Neural cell (in vitro differentiated cells): ENCODE measurements at regions not wholly inside any gene's neighbourhood (a gene's known extent, or its start where the extent isn't known, plus 50 kb on each side); places are given as distances from the start of the nearest gene placed in this dataset.

Experiments
- H2AFZ ChIP-seq: fragments of 200-600, 300-800 bp; sonication (generic), shearing (Covaris generic); 2 replicates; pipeline ENCODE4 v1.6.0; 2014; ENCODE audit warnings: low read depth, mild to moderate bottlenecking, antibody characterized with exemption, low read length, moderate library complexity
- H3F3A ChIP-seq: fragments of 200-600 bp; shearing (Covaris generic); 2 replicates; pipeline ENCODE4 v1.6.1; 2016; ENCODE audit warnings: mild to moderate bottlenecking, moderate library complexity, mixed read lengths, antibody characterized with exemption, low read length; ENCODE audit not compliant: insufficient read depth, poor library complexity, severe bottlenecking
- H3K27ac ChIP-seq: fragments of 200-600, 300-800 bp; sonication (generic), shearing (Covaris generic); 2 replicates; pipeline ENCODE4 v1.5.1; 2014; ENCODE audit warnings: mild to moderate bottlenecking, low read length, moderate library complexity
- H3K27me3 ChIP-seq: fragments of 300-800, 200-600 bp; sonication (generic), shearing (Covaris generic); 2 replicates; pipeline ENCODE4 v1.6.0; 2014; ENCODE audit warnings: mild to moderate bottlenecking, low read depth, low read length, moderate library complexity; ENCODE audit not compliant: insufficient read depth
- H3K36me3 ChIP-seq: fragments of 300-800, 200-600 bp; sonication (generic), shearing (Covaris generic); 2 replicates; pipeline ENCODE4 v1.5.1; 2014; ENCODE audit warnings: mild to moderate bottlenecking, antibody characterized with exemption, low read length, moderate library complexity; ENCODE audit not compliant: insufficient read depth
- H3K4me2 ChIP-seq: fragments of 300-800, 200-600 bp; sonication (generic), shearing (Covaris generic); 2 replicates; pipeline ENCODE4 v1.6.0; 2014; ENCODE audit warnings: mild to moderate bottlenecking, low read length
- H3K4me3 ChIP-seq: fragments of 300-800, 200-600 bp; sonication (generic), shearing (Covaris generic); 2 replicates; pipeline ENCODE4 v1.5.1; 2014; ENCODE audit warnings: mild to moderate bottlenecking, low read length, moderate library complexity
- H3K79me2 ChIP-seq: fragments of 200-600 bp; shearing (Covaris generic); replicated peaks from 2 replicates; pipeline ENCODE4 v1.6.0; 2014; ENCODE audit warnings: mild to moderate bottlenecking, low read length, moderate library complexity; ENCODE audit not compliant: insufficient read depth
- H3K9ac ChIP-seq: fragments of 300-800, 200-600 bp; sonication (generic), shearing (Covaris generic); 2 replicates; pipeline ENCODE4 v1.6.1; 2016; ENCODE audit warnings: mild to moderate bottlenecking, low read length, mixed read lengths
- H3K9me2 ChIP-seq: fragments of 200-600 bp; shearing (Covaris generic); 2 replicates; pipeline ENCODE4 v1.6.1; 2016; ENCODE audit warnings: mild to moderate bottlenecking, low read length, mixed read lengths; ENCODE audit not compliant: insufficient read depth
- H3K9me3 ChIP-seq: fragments of 200-600, 300-800 bp; sonication (generic), shearing (Covaris generic); 2 replicates; pipeline ENCODE4 v1.6.1; 2016; ENCODE audit warnings: mild to moderate bottlenecking, mixed run types, low read length, moderate library complexity, mixed read lengths
- H4K20me1 ChIP-seq: fragments of 200-600 bp; shearing (Covaris generic); 2 replicates; pipeline ENCODE4 v1.6.1; 2016; ENCODE audit warnings: mild to moderate bottlenecking, mixed run types; ENCODE audit not compliant: insufficient read depth
- CTCF ChIP-seq: fragments of 450-650 bp; IDR thresholded peaks from 2 replicates; pipeline ENCODE4 v1.5.1; 2014; ENCODE audit warnings: antibody characterized with exemption, mild to moderate bottlenecking, moderate library complexity; ENCODE audit not compliant: poor library complexity, severe bottlenecking
- EP300 ChIP-seq: fragments of 450-650 bp; conservative IDR thresholded peaks from 2 replicates; pipeline ENCODE4 v1.6.1; 2014; ENCODE audit warnings: antibody characterized with exemption, mild to moderate bottlenecking, moderate library complexity; ENCODE audit not compliant: poor library complexity, severe bottlenecking
- EZH2 ChIP-seq: fragments of 200-600, 300-800 bp; shearing (Covaris generic), sonication (generic); IDR thresholded peaks from 2 replicates; pipeline ENCODE4 v1.6.1; 2014; ENCODE audit warnings: antibody characterized with exemption, low read length, borderline replicate concordance, mild to moderate bottlenecking; ENCODE audit not compliant: insufficient read depth, poor library complexity, severe bottlenecking
- MXI1 ChIP-seq: fragments of 450-650 bp; conservative IDR thresholded peaks from 2 replicates; pipeline ENCODE4 v1.6.1; 2014; ENCODE audit warnings: antibody characterized with exemption, mild to moderate bottlenecking; ENCODE audit not compliant: poor library complexity, severe bottlenecking
- POLR2AphosphoS5 ChIP-seq: IDR thresholded peaks from 2 replicates; pipeline ENCODE4 v1.6.1; 2012
- RAD21 ChIP-seq: fragments of 450-650 bp; conservative IDR thresholded peaks from 2 replicates; pipeline ENCODE4 v1.6.1; 2014; ENCODE audit warnings: antibody characterized with exemption, mild to moderate bottlenecking, moderate library complexity
- REST ChIP-seq: IDR thresholded peaks from 2 replicates; pipeline ENCODE4 v1.6.1; 2012; ENCODE audit warnings: borderline replicate concordance
- SMC3 ChIP-seq: fragments of 450-650 bp; conservative IDR thresholded peaks from 2 replicates; pipeline ENCODE4 v1.6.1; 2014; ENCODE audit warnings: antibody characterized with exemption, mild to moderate bottlenecking, moderate library complexity; ENCODE audit not compliant: poor library complexity
- TAF1 ChIP-seq: IDR thresholded peaks from 2 replicates; pipeline ENCODE4 v1.6.1; 2012; ENCODE audit warnings: low read depth

- no peak overlapping the region for H3K9ac ChIP-seq
- no peak overlapping the region for H3K27ac ChIP-seq
- TF ChIP-seq TAF1: no peak
- no peak for TF ChIP-seq RAD21
- no peak for TF ChIP-seq SMC3
- TF ChIP-seq MXI1: no peak
- no peak for TF ChIP-seq POLR2AphosphoS5
- no peak for TF ChIP-seq EP300
- TF ChIP-seq EZH2: no peak
- no peak for TF ChIP-seq REST
- TF ChIP-seq CTCF: no peak
- no peak overlapping the region for H3K4me2 ChIP-seq
- no peaks in the 10 kb centered on the region for H3K79me2 ChIP-seq
- H2AFZ ChIP-seq: no peak overlapping the region
- H3K4me3 ChIP-seq: no peak overlapping the region
- no peaks in the 10 kb centered on the region for H3K9me2 ChIP-seq
- H3K9me3 ChIP-seq: no peaks in the 10 kb centered on the region
- H3K27me3 ChIP-seq: no peaks in the 10 kb centered on the region
- no peaks in the 10 kb centered on the region for H3F3A ChIP-seq
- H4K20me1 ChIP-seq: no peaks in the 10 kb centered on the region
- H3K36me3 ChIP-seq: no peaks in the 10 kb centered on the region
These were observed 395.0 kb upstream of the TCF4 start for GRCh38 chr18:55982992-55983391.

- Histone ChIP-seq H3K9ac (no peak overlapping the region), H3K36me3 (no peaks in the 10 kb centered on the region), H3K9me3 (no peaks in the 10 kb centered on the region), H3F3A (no peaks in the 10 kb centered on the region), H2AFZ (no peak overlapping the region), H3K27ac (no peak overlapping the region), H3K4me2 (no peak overlapping the region), H3K27me3 (no peaks in the 10 kb centered on the region), H4K20me1 (no peaks in the 10 kb centered on the region), H3K4me3 (no peak overlapping the region), H3K9me2 (no peaks in the 10 kb centered on the region), H3K79me2 (no peaks in the 10 kb centered on the region)
- TF ChIP-seq CTCF: no peak
- TF ChIP-seq REST: no peak
- TF ChIP-seq RAD21: no peak
- TF ChIP-seq EZH2: no peak
- TF ChIP-seq EP300: no peak
- TF ChIP-seq SMC3: no peak
- no peak for TF ChIP-seq MXI1
- no peak for TF ChIP-seq POLR2AphosphoS5
- no peak for TF ChIP-seq TAF1
These were observed 393.9 kb upstream of the TCF4 start for GRCh38 chr18:55981712-55982475.
